Activated CD4-positive, alpha-beta T cell treated with anti-CD3 and anti-CD28 coated beads, Interleukin-2, Interleukin-4, amounts not matched to agents 100 ng/mL and 50 ng/mL, durations not matched to agents 16 hours and 8 hours (primary cell): ENCODE measurements at regions not wholly inside any gene's neighbourhood (a gene's known extent, or its start where the extent isn't known, plus 50 kb on each side); places are given as distances from the start of the nearest gene placed in this dataset.
"Not testable (repeated sequence)": the region's sequence is repeated elsewhere in the genome, so short reads cannot be mapped to it uniquely, and the experiment has no call there.

Experiments used
- DNase-seq: peaks from one replicate; pipeline ENCODE4 v3.0.0-alpha.2; 2020; ENCODE audit warnings: low spot score

- DNase-seq, result not testable (repeated sequence)
Measured at GRCh38 chr5:50590444-50591189, 75.8 kb upstream of the PARP8 start.

DNA sequence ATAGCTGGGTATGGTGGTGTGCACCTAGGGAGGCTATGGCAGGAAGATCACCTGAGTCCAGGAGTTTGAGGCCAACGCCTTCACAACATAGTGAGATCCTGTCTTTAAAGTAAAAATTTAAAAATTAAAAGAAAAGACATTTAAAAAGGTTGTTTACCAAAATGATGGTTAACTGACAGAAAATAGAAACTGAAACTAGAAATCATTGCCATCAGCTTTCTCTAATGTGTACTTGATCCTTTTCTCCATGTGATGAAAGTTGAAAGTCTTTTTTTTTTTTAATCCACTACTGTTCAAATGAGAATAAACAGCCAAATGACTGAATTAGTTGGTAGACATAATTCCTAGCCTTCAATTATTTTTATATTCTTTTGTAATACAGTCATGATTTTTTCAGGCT lies 75.1 kb upstream of the PARP8 start:
- not testable (repeated sequence) for DNase-seq

DNA sequence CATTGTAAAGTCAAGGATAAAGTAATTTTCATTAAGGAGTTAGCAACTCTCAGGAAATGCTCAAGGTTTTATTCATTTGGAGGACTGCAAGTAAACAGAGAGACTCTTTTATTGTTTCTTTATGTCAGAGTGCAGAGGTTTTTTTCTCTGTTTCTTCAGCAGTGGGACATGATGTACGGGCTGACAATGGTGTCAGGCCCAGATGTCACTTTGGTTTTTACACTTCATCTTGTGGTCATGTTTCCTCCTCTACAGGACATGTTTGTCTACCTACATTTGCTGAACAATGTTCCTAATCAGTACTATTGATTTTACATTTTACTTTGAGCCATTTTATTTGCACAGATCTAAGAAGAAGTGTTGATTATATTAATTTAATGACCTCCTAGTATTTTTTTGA lies 72.8 kb upstream of the PARP8 start:
- peak; percentile 72 for DNase-seq

GRCh38 chr5:50595199-50595598 lies 71.2 kb upstream of the PARP8 start:
- peak; percentile 75 for DNase-seq

DNA sequence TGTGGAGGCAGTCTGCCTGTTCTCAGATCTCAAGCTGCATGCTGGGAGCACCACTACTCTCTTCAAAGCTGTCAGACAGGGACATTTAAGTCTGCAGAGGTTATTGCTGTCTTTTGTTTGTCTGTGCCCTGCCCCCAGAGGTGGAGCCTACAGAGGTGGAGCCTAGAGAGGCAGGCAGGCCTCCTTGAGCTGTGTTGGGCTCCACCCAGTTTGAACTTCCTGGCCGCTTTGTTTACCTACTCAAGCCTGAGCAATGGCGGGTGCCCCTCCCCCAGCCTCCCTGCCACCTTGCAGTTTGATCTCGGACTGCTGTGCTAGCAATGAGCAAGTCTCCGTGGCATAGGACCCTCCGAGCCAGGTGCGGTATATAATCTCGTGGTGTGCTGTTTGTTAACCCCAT lies 64.9 kb upstream of the PARP8 start:
- not testable (repeated sequence) for DNase-seq

- peak; percentile 57 for DNase-seq
Measured at GRCh38 chr5:50606179-50606578, 60.3 kb upstream of the PARP8 start.

DNA sequence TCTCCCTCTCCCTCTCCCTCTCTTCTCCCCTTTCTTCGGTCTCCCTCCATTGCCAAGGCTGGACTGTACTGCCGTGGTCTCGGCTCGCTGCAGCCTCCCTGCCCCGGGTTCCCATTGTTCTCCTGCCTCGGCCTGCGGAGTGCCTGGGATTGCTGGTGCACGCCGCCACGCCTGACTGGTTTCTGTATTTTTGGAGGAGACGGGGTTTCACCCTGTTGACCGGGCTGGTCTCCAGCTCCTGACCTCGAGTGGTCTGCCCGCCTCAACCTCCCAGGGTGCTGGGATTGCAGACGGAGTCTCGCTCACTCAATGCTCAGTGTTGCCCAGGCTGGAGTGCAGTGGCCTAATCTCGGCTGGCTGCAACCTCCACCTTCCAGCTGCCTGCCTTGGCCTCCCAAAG lies 59.0 kb upstream of the PARP8 start:
- DNase-seq, result not testable (repeated sequence)

- DNase-seq, result not testable (repeated sequence)
Measured at GRCh38 chr5:50607953-50608705, 58.3 kb upstream of the PARP8 start.

DNA sequence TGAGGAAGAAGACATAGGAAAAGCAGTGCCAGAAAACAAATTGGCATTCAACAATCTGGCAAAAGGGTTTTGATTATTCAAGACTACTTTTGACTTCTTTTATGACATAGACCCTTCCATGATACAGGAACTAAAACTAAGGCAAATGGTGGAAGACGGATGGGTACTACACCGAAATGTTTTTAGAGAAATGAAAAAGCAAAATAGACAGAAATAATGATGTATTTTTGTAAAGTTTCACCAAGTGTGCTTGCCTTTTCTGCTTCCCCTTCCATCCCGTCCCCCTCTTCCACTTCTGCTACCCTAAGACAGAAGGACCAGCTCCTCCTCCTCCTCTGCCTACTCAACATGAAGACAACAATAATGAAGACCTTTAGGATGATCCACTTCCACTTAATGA lies 53.4 kb upstream of the PARP8 start:
- not testable (repeated sequence) for DNase-seq
